Tibial artery (tissue), 4 donors: ENCODE measurements at regions not wholly inside any gene's neighbourhood (a gene's known extent, or its start where the extent isn't known, plus 50 kb on each side); places are given as distances from the start of the nearest gene placed in this dataset.

ENCODE experiments used
- DNase-seq, 2 donors: peaks; one replicate each; pipeline ENCODE4 v3.0.0-alpha.2; 2019
- H3K27ac ChIP-seq, 2 donors: fragments of 200-600 bp; sonication (generic) in 1 of 2; 1 replicate in 1 of 2; 2 replicates in 1 of 2; pipeline ENCODE4 v1.5.1; 2018 to 2019; ENCODE audit warnings: mild to moderate bottlenecking in 1 of 2
- H3K27me3 ChIP-seq, 2 donors: fragments of 200-600 bp; sonication (generic) in 1 of 2; one replicate each; pipeline versions ENCODE4 v1.5.1 to v1.6.0; 2016 to 2019
- H3K36me3 ChIP-seq, 3 donors: fragments of 200-600 bp; sonication (generic) in 2 of 3; one replicate each; pipeline ENCODE4 v1.5.1; 2016 to 2019; ENCODE audit warnings: mild to moderate bottlenecking in 2 of 3
- H3K4me1 ChIP-seq, 4 donors: fragments of 200-600 bp; sonication (generic) in 2 of 4; 1 replicate in 3 of 4; 2 replicates in 1 of 4; pipeline ENCODE4 v1.5.1; 2016 to 2019
- H3K4me3 ChIP-seq, 2 donors: fragments of 200-600 bp; sonication (generic) in 1 of 2; 1 replicate in 1 of 2; 2 replicates in 1 of 2; pipeline ENCODE4 v1.5.1; 2018 to 2019; ENCODE audit warnings: mild to moderate bottlenecking in 2 of 2
- H3K9me3 ChIP-seq, 3 donors: fragments of 200-600 bp; sonication (generic) in 1 of 3; one replicate each; pipeline ENCODE4 v1.5.1; 2016 to 2019
- intact Hi-C: fragments of 100-400 bp; cut with DNase I; formaldehyde crosslinking; loops from one replicate; pipeline ENCODE4 v1.15.0; 2023; ENCODE audit warnings: low total_unique reads
- TF ChIP-seq, protein P1 (sequence below), 2 experiments: fragments of 200-600 bp in 1 of 2; fragments of 450-650 bp in 1 of 2; IDR thresholded peaks; one replicate each; pipeline ENCODE4 v1.5.1; 2017 to 2019; ENCODE audit warnings: antibody characterized with exemption in 2 of 2, mild to moderate bottlenecking in 1 of 2, moderate library complexity in 1 of 2

DNA sequence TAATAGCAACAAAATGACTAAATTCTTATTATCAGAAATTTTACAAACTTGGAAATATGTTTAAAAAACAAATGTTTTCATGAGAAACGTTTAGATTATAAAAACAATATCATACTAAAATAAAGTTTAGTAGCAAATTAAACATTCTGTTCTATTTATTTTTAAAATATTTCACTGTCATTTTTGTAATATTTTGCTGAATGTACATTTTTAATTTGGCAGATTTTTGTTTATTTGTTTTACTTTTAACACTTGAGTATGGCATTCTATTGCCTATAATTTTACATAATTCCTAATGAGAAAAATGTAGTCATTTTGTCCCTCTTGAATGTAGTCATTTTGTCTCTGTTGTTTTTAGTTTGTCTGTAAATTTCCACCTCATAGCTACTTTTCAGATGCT is 1400.2 kb downstream of the GRIK2 start:
- no peaks in the 10 kb centered on the region for H3K4me1 ChIP-seq
- H3K4me3 ChIP-seq = no peak overlapping the region
- DNase-seq = no peak
- H3K36me3 ChIP-seq = no peaks in the 10 kb centered on the region
- intact Hi-C loops = no loop called here
- no peaks in the 10 kb centered on the region for H3K27me3 ChIP-seq
- H3K9me3 ChIP-seq = no peaks in the 10 kb centered on the region
- TF ChIP-seq, protein P1, sequence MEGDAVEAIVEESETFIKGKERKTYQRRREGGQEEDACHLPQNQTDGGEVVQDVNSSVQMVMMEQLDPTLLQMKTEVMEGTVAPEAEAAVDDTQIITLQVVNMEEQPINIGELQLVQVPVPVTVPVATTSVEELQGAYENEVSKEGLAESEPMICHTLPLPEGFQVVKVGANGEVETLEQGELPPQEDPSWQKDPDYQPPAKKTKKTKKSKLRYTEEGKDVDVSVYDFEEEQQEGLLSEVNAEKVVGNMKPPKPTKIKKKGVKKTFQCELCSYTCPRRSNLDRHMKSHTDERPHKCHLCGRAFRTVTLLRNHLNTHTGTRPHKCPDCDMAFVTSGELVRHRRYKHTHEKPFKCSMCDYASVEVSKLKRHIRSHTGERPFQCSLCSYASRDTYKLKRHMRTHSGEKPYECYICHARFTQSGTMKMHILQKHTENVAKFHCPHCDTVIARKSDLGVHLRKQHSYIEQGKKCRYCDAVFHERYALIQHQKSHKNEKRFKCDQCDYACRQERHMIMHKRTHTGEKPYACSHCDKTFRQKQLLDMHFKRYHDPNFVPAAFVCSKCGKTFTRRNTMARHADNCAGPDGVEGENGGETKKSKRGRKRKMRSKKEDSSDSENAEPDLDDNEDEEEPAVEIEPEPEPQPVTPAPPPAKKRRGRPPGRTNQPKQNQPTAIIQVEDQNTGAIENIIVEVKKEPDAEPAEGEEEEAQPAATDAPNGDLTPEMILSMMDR (IDR thresholded peaks at IDR 0.05) = no peak
- no peak overlapping the region for H3K27ac ChIP-seq

DNA sequence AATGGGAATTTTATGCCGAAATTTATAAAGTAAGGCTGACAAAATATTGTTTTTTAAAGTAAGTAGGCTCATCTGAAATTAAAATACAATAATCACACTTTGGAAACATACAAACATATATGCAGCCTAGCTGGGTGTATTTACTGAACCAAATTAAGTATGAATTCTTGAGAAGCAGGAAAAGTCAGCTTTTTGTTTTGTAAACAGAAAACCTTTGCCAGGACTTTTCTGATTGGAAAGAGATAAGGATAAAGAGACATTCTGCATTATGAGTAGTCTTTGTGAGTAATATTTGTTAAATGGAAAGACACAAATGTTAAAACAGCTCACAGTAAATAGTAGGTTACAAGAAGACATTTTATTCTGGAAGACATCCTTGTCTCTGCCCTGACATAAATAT is 1380.8 kb downstream of the GRIK2 start:
- intact Hi-C loops = no loop called here
- Histone ChIP-seq H3K27me3 (no peaks in the 10 kb centered on the region), H3K27ac (no peak overlapping the region), H3K4me1 (no peaks in the 10 kb centered on the region), H3K9me3 (peaks cover 0 to 5% (median 0%) of the 10 kb centered on the region in 3 donors), H3K36me3 (no peaks in the 10 kb centered on the region), H3K4me3 (no peak overlapping the region)
- TF ChIP-seq, protein P1 (IDR thresholded peaks at IDR 0.05) = no peak
- DNase-seq = no peak

DNA sequence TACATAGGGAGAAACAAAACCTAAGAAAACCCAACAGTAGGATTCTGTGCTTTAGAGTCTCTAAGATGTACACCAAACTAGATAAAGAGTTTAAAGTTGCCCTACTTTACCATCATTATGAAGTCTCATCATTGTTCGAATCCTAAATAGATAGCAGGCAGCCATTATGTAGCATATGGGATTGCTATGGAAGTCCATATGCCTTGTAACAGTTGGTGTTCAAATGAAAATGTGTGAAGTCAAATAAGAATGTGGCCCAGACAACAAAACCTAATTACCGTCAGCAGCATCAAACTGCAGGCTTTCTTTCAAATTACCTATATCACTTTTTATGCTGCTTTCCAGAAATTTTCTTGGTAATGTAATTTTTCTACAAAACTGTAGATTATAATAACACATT is 1380.1 kb downstream of the GRIK2 start:
- Histone ChIP-seq H3K9me3 (peaks cover 0 to 12% (median 0%) of the 10 kb centered on the region in 3 donors), H3K27me3 (no peaks in the 10 kb centered on the region), H3K36me3 (no peaks in the 10 kb centered on the region), H3K4me3 (no peak overlapping the region), H3K27ac (no peak overlapping the region), H3K4me1 (no peaks in the 10 kb centered on the region)
- TF ChIP-seq, protein P1 (IDR thresholded peaks at IDR 0.05) = no peak
- intact Hi-C loops = no loop called here
- no peak for DNase-seq

DNA sequence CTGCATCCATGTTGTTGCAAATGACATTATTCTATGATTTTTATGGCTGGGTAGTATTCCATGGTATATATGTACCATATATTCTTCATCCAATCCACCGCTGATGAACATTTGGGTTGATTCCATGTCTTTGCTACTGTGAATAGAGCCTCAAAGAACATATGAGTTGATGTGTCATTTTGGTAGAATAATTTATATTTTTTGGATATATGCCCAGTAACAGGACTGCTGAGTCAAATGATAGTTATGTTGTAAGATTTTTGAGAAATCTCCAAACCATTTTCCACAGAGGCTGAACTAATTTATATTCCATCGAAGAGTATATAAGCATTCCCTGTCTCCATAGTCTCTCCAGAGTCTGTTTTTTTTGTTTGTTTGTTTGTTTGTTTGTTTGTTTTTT is 1373.5 kb downstream of the GRIK2 start:
- H3K4me1 ChIP-seq = no peaks in the 10 kb centered on the region
- intact Hi-C loops = no loop called here
- H3K4me3 ChIP-seq = no peak overlapping the region
- H3K36me3 ChIP-seq = no peaks in the 10 kb centered on the region
- no peaks in the 10 kb centered on the region for H3K27me3 ChIP-seq
- TF ChIP-seq, protein P1 (IDR thresholded peaks at IDR 0.05) = no peak
- peaks cover 0 to 12% (median 0%) of the 10 kb centered on the region in 3 donors for H3K9me3 ChIP-seq
- no peak for DNase-seq
- no peak overlapping the region for H3K27ac ChIP-seq

DNA sequence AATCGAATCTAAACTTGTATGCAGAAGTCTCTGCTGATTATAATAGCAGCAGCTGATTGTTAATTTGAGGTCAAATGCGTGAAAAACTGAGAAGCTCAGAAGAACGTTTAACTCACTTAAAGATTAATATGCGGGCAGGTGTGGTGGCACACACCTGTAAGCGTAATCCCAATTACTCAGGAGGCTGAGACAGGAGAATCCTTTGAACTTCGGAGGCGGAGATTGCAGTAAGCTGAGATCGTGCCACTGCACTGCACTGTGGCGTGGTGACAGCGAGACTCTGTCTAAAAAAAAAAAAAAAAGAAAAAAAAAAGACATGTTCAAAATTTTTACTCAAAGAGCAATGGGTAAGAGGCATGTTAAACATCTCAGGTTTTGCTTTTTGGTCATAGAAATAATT is 1370.8 kb downstream of the GRIK2 start:
- no peak for DNase-seq
- H3K36me3 ChIP-seq = no peaks in the 10 kb centered on the region
- intact Hi-C loops = no loop called here

More for the DNA sequence above, 1370.8 kb downstream of the GRIK2 start:
- H3K27me3 ChIP-seq = no peaks in the 10 kb centered on the region
- TF ChIP-seq, protein P1 (IDR thresholded peaks at IDR 0.05) = no peak
- no peak overlapping the region for H3K4me3 ChIP-seq
- H3K4me1 ChIP-seq = no peaks in the 10 kb centered on the region
- peaks cover 0 to 7% (median 0%) of the 10 kb centered on the region in 3 donors for H3K9me3 ChIP-seq
- no peak overlapping the region for H3K27ac ChIP-seq
